HTR-8/SVneo (cell line): ENCODE measurements at regions not wholly inside any gene's neighbourhood (a gene's known extent, or its start where the extent isn't known, plus 50 kb on each side); places are given as distances from the start of the nearest gene placed in this dataset.
"Not testable (repeated sequence)": the region's sequence is repeated elsewhere in the genome, so short reads cannot be mapped to it uniquely, and the experiment has no call there.

Experiments used
- DNase-seq: peaks from one replicate; pipeline ENCODE4 v3.0.0; 2011; ENCODE audit warnings: low spot score, mixed read lengths; ENCODE audit not compliant: insufficient read length
- FAIRE-seq: peaks from 2 replicates; lab custom pipeline; 2011; peaks lifted over from hg19 to GRCh38; lab: Jason Lieb, UNC

DNA sequence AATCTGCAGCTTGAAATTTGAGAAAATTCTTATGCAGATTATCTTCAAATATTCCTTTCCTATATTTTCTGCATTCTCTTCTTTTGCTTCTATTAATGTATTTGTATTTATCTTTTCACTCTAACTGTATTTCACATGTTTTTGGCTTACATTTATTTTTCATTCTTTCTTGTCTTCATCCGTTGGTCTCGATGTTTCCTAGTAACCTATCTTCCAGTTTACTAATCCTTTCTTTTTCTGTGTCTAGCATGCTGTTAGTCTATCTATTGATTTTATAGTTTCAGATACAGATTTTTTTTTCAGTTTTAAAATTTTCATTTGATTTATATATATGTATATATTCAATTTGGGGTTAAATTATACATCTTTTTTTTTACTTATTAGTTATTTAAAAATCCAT lies 556.2 kb downstream of the RFPL4B start:
- FAIRE-seq: no peak

GRCh38 chr6:112906726-112907125 lies 559.6 kb downstream of the RFPL4B start:
- FAIRE-seq: no peak
- no peak for DNase-seq

More for the DNA sequence above, 556.2 kb downstream of the RFPL4B start:
- DNase-seq: no peak

DNA sequence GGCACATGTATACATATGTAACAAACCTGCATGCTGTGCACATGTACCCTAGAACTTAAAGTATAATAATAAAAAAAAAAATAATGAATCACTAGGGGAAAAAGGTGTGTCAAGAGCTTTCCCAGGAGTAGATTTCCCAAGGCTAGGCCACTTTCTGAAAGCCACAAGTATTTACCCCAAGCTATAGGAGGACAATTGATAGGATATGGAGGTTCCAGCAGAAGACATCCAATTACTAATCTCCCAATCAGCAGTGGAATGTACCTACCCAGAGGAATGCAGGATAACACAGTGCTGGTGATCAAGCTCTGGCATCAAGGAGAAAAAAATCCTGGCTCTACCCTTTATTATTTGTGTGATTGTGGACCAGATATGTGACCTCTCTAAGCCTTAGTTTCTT lies 562.7 kb downstream of the RFPL4B start:
- DNase-seq (no peak), FAIRE-seq (no peak)

DNA sequence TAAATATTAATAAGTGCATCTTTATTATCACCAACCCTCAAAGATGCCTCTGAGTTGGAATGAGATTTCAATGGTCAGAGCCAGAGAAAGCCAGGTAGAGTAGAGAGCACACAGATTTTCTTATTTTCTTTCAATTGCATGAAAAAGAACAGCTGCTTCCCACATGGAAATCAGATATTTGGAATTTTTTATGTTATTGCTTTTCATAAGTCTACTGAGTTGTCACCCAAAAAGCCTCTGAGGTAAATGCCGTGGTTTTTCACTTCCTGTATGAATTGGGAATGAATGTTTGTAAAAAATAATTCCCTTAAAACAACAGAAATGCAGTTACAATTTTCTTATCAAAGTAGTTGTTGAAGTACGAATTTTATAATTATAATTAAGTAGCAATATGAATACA lies 563.1 kb downstream of the RFPL4B start:
- FAIRE-seq: no peak
- no peak for DNase-seq

GRCh38 chr6:112911959-112912358 lies 564.8 kb downstream of the RFPL4B start:
- FAIRE-seq: no peak

GRCh38 chr6:112912416-112913101 lies 565.4 kb downstream of the RFPL4B start:
- FAIRE-seq: no peak
- DNase-seq: no peak

More at GRCh38 chr6:112911959-112912358, 564.8 kb downstream of the RFPL4B start:
- no peak for DNase-seq

DNA sequence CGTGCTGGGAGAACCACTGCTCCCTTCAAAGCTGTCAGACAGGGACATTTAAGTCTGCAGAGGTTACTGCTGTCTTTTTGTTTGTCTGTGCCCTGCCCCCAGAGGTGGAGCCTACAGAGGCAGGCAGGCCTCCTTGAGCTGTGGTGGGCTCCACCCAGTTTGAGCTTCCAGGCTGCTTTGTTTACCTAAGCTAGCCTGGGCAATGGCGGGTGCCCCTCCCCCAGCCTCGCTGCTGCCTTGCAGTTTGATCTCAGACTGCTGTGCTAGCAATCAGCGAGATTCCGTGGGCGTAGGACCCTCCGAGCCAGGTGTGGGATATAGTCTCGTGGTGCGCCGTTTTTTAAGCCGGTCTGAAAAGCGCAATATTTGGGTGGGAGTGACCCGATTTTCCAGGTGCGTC lies 572.6 kb downstream of the RFPL4B start:
- FAIRE-seq, DNase-seq: not testable (repeated sequence)

DNA sequence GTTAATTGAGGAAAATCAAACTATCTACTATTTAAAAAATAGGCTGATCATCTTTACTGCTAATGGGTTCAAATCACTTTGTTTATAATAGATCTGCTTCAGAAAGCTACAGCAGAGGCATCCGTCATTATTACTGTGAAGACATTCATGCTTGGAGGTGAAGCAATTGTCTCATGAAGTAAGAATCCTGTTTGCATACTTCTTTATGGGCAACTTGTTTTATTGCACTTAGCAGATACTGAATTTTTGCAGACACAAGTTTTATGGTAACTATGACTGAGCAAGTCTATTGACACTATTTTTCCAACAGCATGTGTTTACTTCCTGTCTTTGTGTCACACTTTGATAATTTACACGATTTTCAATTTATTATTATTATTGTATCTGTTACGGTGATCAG lies 573.9 kb downstream of the RFPL4B start:
- DNase-seq (no peak), FAIRE-seq (no peak)

DNA sequence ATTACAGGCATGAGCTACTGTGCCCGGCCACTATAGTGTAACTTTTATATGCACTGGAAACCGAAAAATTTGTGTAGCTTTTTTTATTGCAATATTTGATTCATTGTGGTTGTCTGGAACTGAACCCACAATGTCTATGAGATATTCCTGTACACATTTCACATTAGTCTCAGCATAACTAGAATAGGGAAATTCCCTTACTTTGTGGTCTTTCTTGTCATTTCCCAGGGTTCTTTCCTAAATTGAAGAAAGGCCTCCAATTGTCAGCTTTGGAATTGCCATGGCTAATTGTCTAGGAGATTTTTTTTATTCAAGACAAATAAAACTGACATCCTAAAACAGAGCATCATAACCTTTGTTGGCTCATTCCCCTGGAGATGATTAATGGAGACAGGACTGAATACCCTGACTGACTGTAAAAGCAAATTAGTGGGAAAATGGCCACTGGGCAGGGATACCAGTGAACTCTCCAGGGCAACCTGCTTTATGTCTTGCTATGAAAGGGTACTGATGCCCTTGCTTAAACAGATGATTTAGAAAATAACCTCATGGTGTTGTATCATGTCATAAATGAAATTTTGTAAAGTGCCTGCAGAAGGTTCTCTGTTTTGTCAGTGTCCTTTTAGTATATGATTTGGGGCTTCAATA lies 576.9 kb downstream of the RFPL4B start:
- DNase-seq (no peak), FAIRE-seq (no peak)

DNA sequence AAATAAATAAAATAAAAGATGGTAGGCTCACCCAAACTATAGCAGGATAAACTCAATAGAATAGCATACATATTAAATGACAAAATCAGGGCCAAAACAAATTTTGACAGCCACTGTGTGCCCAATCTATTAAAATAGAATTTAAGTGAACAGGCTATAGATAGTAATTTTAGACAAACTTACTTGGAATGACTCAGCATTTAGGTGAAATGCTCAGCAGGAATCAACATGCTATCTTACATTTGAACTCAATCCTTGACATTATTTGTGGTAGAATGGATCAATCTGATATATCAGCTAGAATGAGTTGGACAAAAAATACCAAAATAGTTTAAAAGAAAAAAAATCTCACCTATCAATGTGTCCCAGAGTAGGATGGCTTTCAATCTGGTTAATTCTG lies 578.6 kb downstream of the RFPL4B start:
- DNase-seq (no peak), FAIRE-seq (no peak)

DNA sequence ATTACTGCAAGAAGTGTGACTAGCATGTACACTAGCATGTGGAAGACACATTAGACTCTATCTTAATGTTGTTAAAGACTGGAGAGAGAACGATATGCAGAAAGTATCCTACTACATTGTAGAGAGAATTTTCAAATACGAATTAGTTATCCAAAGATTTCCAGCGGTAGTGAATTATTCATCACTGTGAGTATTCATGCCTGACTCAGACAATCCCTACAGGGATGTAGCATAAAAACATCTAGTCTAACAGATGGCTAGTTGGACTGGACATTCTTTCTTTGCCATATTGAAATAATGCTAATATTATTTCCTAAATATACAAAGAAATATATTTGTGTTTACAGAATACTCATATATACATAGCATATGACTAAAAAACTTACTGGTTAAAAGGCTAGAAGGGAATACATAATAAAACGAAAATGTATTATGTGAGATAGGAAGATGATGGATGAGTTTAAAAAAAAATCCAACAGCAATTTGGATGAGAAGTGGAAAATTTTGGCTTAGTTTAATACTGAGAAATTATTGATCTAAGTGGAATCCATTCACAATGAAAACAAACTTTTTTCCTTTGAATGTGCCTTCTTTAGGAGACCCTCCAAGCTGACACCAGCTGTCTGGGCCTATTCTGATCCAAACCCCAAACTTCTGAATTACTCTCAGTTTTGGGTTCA lies 580.7 kb downstream of the RFPL4B start:
- no peak for DNase-seq
- FAIRE-seq: no peak

- FAIRE-seq (no peak), DNase-seq (no peak)
Measured at GRCh38 chr6:112929641-112930040, 582.5 kb downstream of the RFPL4B start.

GRCh38 chr6:112931832-112932231 lies 584.7 kb downstream of the RFPL4B start:
- no peak for FAIRE-seq
- no peak for DNase-seq

DNA sequence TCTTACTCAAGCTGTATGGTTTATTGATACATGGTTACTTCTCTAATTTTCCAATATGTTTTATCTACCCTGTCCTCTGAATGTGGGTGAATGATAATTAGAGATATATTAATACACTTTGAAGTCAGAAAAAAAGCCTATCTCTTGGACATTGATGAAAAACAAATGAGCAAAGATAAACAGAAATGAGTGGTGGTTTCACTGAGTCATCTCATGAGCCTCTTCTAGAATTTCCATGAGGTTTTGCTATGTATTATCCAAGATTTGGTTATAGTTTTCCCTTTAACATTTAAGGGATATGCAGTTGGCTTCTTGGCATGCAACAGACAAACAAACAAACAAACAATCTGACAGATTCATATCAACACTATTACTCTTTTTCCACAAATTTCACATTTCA lies 586.8 kb downstream of the RFPL4B start:
- DNase-seq (no peak), FAIRE-seq (no peak)

DNA sequence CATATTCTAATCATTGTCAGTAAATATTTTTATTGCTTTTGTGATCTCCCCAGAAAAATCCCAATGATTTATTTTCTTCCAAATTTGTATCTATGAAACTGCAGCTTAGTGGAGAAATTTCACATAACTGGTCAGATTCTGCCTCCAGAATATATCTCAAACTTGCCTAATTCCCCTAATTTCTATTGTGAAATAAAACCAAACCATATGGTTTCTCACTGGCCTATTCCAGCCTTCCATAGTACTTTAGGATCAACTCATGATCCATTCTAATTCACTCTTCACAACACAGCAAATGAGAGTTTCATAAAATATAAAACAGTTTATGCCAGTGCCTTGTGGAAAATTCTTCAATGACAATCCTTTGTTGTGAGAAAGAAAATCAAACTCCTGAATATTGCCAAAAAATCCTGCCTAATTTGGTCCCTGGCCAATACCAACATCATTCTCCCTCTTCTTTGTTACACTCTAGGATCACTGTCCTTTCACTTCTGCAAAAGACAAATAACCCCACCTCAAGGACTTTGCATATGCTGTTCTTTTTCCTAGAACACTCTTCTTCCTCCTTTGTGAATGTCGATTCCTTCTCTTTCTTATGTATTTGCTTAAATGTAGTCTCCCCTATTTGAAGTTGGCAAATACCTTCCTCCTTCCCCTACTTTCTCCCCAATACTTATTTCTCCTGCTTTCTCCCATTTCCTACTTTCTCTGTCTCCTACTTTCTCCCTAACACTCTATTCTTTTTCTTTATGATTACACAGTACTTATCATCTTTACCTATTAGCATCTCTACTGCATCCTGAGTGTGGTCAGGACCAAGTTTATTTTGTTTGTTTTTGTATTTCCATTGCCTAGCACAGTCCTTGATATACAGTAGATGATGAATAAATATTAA lies 587.5 kb downstream of the RFPL4B start:
- no peak for FAIRE-seq
- DNase-seq: no peak

GRCh38 chr6:112935402-112936078 lies 588.4 kb downstream of the RFPL4B start:
- DNase-seq: no peak
- FAIRE-seq: no peak

GRCh38 chr6:112936079-112936472 lies 588.9 kb downstream of the RFPL4B start:
- no peak for FAIRE-seq
- no peak for DNase-seq

- DNase-seq (no peak), FAIRE-seq (no peak)
Measured at GRCh38 chr6:112936504-112936903, 589.4 kb downstream of the RFPL4B start.

- not testable (repeated sequence) for DNase-seq, FAIRE-seq
Measured at GRCh38 chr6:112937690-112938089, 590.6 kb downstream of the RFPL4B start.

GRCh38 chr6:112938650-112939049 lies 591.5 kb downstream of the RFPL4B start:
- no peak for DNase-seq
- no peak for FAIRE-seq
